ENCODE measurements at regions not wholly inside any gene's neighbourhood (a gene's known extent, or its start where the extent isn't known, plus 50 kb on each side); places are given as distances from the start of the nearest gene placed in this dataset.
"Not testable (repeated sequence)": the region's sequence is repeated elsewhere in the genome, so short reads cannot be mapped to it uniquely, and the experiment has no call there.

DNA sequence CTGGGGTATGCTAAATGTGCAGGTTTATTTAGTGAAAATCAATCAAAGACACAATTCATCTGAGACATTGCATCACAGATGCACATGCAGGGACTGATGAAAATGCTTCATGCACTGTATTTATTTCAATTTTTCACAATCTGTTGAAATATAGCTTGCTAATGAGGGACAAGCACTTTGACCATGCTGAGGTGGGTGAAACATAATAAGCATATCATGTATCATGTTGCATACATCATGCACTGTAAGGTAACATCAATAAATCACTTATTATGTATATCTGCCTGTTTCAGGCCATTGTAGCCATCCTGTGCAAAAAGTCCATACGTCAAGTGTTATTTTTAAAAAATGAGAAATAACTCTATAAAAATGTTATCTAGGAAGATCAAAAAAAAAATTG is 426.9 kb upstream of the PCDH15 start:
- no peak for DNase-seq

DNA sequence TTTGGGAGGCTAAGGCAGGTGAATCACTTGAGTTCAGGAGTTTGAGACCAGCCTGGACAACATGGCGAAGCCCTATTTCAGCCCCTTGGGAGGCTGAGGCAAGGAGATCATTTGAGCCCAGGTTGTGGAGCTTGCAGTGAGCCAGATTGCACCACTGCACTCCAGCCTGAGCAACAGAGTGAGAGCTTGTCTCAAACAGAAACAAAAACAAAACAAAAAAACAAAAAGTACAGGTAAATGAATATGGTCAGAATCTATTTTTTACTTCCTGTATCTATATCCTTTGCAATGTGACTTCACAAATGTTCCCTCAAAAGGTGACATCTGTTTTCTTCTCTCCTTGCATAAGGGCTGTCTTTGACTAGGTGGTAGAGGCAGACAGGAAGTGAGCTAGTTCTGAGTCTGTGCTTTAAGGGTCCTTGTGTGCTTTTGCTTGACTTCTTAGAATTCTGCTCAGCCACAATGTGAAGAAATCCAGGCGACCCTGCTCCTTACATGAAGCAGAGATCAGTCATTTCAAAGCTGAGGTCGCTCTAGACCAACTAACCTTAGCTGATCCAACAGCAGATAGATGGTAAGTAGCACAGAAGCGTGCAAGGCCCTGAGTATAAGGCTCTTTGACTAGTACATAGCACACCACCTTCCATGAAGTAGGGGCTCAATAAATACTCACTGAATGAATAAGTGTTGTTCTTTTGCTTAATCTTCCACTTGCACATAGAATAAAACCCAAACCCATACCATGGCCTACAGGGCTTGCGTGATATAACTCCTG is 423.2 kb upstream of the PCDH15 start:
- no peak for DNase-seq

GRCh38 chr10:55223352-55223751 is 422.3 kb upstream of the PCDH15 start:
- DNase-seq, result no peak

DNA sequence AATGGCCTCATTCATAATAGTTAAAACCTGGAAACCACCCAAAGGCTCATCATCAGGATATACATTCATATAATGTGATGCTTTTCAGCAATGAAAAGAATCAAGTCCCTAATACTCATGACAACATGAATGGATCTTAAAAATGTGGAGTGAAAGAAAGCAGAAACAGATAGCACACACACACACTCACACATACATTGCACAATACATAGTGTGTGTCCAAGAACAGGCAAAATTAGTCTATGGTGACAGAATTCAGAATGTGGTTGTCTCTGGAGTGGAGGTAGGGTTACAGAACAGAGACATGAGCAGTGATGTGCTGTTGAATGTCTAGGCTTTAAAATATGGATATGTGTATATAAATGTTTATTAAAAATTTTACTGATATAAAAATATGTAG is 419.9 kb upstream of the PCDH15 start:
- DNase-seq, result peak; percentile 4

GRCh38 chr10:55215699-55216098 is 414.7 kb upstream of the PCDH15 start:
- no peak for DNase-seq

- DNase-seq, result no peak
Measured at GRCh38 chr10:55214608-55215007, 413.6 kb upstream of the PCDH15 start.

DNA sequence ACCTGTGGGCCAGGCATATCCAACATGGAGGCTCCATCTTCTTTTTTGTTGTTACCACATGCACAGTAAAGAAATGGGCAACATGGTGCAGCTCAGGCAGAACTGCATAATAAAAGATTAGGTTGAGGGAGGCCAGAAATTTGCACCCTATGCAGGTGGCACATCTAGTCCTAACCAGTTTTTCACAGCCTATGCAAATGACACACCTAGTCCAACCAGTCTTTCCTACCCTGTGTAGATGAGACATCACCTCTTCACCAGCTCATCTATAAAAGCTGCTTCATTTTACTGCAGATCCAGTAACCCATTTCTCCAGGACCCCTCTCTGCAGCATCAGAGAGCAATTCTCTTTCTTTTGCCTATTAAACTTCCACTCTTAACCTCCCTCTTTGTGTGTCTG is 411.0 kb upstream of the PCDH15 start:
- no peak for DNase-seq

GRCh38 chr10:55203874-55204273 is 402.8 kb upstream of the PCDH15 start:
- DNase-seq, result no peak

GRCh38 chr10:55203319-55203718 is 402.3 kb upstream of the PCDH15 start:
- DNase-seq, result peak; percentile 86

DNA sequence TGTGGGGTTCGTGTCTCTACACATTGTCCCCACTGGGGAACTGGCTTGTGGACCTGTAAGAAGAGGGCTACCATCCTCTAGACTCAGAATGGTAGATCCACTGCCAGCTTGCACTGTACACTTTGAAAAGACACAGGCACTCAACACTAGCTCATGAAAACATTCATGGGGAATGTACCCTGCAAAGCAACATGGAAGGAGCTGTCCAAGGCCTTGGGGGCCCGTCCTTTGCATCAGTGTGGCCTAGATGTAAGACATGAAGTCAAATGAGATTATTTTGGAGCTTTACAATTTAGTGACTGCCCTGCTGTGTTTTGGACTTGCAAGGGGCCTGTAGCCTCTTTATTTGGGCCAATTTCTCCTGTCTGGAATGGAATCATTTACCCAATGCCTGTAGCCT is 399.0 kb upstream of the PCDH15 start:
- no peak for DNase-seq

- DNase-seq, result no peak
Measured at GRCh38 chr10:55191236-55191860, 390.3 kb upstream of the PCDH15 start.

DNA sequence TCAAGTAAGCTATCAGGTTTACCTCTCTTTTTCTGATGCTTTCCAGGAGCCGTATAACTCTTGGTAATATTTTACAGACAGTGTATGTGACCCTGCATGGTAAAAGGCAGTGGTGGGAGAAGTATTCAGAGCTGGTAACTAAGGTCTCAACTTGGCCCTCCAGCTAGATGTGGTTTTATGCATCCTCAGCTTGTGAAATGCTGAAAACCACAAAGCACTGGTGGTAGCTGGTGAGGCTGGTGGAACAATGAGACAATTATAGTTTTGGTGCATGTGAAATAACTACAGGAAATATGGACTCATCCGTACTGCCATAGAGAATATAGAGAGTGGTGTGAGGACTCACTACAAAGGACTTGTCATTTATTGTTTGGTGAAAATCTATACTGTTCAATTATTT is 383.0 kb upstream of the PCDH15 start:
- DNase-seq, result peak; percentile 94

- no peak for DNase-seq
Measured at GRCh38 chr10:55180357-55180756, 379.3 kb upstream of the PCDH15 start.

DNA sequence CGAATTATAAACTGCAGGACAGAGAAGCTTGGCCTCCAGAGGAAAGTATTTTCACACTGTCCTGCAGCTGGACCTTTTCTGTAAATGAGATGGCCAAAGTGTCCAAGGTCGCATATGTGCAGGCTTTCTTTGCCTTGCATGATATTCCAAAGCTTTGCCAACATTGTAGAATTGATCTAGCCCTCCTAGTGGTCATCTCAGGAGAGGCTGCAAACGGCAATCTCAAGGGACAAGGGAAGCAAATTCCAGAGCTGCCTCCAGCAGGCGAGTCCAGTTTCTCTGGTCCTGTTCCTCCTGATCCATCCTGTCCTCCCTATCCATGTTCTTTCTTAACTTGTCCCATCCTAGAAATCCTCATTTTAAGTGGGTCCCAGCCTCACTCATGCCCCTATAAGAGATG is 373.4 kb upstream of the PCDH15 start:
- no peak for DNase-seq

GRCh38 chr10:55169493-55169892 is 368.5 kb upstream of the PCDH15 start:
- no peak for DNase-seq

DNA sequence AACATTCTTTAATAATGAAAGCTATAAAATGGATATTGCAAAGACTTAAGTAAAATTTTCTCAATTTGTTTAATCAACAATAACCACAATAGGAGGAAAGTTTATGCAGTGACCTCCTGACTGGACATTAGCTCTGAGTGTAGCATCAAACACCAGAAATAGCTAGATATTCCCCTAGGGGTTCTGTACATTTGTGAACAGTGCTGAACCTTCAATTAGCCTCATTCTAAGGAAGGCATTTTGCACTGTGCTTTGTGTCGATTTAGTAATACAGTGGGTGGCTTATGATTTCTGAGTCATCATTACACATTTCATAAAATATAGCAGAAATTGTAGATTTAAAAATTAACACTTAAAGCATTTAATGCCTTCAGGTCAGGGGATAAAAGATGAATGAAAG is 367.3 kb upstream of the PCDH15 start:
- DNase-seq, result no peak

DNA sequence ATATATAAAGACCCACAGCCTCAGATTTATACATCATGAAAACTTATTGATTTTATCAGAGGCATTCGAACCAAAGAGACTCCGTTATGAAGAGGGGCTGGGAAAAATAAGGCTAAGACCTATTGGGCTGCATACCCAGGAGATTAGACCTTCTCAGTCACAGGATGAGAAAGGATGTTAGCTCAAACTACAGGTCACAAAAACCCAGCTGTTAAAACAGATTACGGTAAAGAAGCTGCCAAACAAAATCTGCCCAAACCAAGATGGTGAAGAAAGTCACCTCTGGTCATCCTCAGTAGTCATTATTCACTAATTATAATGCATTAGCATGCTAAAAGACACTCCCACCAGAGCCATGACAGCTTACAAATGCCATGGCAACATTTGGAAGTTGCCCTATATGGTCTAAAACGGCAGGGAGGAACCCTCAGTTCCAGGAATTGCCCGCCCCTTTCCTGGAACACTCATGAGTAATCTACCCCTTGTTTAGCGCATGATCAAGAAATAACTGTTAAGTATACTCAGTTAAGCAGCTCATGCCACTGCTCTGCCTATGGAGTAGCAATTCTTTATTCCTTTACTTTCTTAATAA is 362.5 kb upstream of the PCDH15 start:
- DNase-seq, result peak; percentile 90

DNA sequence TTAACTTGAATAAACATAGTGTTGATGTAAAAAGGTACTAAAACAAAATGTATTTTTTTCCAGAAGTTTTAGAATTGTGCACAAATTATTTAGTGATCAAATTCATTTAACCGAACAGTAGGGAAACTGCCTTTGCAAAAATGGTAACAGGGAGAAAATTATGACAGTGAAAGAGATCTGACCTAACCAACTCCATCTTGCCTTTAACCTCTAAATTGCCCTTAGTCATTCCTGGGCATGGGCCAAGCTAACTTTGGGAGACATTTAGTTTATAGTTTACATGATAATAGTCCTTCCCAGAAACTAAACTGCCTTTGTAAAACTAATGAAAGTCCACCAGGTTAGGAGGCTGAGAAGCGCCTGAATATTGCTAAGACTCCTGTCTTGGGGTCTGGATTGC is 361.3 kb upstream of the PCDH15 start:
- not testable (repeated sequence) for DNase-seq

DNA sequence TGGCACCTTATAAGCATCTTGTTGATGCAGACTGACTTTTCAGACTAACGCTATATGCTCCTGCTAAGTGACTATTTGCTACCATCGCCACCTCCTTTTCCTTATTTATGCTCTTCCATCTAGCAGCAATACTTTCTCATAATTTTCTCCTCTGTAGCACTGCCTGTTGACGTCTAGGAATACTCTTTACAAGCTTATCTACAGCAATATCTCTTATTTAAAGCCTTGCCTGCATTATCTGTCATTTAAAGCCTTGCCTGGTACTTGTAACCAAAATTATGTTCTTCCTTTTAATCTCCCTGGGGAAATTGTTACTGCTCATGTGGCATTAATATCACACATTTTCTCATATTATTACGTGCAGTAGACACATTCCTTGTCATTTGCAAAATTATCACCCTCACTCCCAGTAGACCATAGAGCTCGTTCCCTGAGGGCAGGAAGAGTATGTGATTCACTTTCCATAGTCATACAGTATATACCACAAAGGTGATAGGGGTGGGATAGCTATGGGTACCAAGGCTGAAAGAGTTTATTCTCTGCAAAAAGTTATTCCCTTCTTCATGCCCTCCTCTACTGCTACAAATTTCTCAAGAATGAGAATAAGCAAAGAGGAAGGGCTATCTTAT is 359.7 kb upstream of the PCDH15 start:
- DNase-seq, result no peak

- DNase-seq, result peak; percentile 25
Measured at GRCh38 chr10:55158633-55159032, 357.6 kb upstream of the PCDH15 start.

DNA sequence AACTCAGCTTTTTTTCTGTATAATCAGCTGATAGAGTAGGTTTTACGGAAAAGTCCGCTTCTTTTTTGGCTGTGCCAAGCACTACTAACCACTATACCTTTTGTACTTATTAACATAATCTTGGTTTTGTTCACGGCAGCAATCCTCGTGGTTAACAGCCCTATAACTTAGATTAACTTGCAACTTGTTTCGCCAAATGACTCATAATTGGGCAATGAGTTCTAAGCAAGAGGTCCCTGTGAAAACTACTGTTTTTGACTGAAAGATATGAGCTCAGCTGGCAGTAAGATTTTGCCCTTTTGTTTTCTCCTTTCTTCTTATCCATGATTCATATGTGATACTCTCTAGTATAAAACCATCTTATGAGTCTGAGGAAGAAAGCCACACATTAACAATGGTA is 345.0 kb upstream of the PCDH15 start:
- DNase-seq, result peak; percentile 67

DNA sequence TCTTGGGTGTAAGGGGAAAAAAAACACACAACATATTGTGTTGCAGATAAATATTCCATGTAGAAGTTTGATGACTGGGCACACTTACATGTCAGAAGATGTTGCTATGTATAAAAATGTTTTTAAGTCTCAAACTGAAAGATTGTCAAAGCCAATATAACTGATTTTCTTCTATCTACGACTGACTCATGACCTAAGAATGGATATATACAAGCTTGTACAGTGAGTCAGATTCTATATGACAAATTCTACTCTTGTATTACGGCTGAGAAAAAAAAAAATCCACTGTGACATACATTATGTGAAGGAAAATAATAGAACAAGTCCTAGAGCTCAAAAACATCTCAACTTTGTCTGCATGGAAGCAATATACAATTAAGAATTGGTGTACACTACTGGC is 343.0 kb upstream of the PCDH15 start:
- DNase-seq, result no peak

DNA sequence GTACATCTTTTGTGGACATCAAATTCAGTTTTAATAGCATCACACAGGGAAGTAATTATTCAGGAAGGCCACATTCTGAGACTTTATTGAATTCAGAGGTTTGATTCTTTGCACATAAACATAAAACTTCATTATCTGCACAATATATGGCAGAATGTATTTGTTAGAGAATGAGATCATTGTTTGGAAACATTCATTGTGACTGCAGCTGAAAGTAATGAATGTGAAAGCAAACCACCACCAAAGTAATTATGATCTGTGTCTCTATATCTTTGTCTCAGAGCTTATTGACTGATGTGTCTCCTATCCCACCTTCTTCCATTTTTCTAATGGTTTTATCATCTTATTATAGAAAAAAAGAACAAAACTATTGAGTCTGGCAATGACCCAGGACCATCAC is 340.9 kb upstream of the PCDH15 start:
- DNase-seq, result no peak

DNA sequence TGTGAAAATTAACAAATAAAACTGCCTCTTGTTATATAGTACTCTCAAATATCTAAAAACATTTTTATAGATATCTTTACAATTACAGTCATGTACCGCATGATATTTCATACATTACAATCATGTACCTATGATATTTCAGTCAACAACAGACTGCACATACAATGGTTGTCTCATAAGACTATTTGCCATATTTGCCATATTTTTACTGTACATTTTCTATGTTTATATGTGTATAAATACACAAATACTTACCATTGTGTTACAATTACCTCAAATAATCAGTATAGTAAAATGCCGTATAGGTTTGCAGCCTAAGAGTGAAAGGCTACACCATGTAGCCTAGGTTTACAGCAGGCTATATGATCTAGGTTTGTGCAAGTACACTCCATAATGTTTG is 336.0 kb upstream of the PCDH15 start:
- DNase-seq, result no peak

All from MV-4-11 (cell line).